GM12878 (cell line): ENCODE measurements at regions not wholly inside any gene's neighbourhood (a gene's known extent, or its start where the extent isn't known, plus 50 kb on each side); places are given as distances from the start of the nearest gene placed in this dataset.
A peak's percentile ranks its signal among the peaks of the same experiment; 100 is the strongest.

Experiments
- IKZF2 ChIP-seq, 2 experiments: fragments of 450-650 bp; IDR thresholded peaks; 2 replicates each; pipeline ENCODE4 v1.6.1; 2017; ENCODE audit warnings: mild to moderate bottlenecking in 2 of 2, moderate library complexity in 2 of 2
- IRF4 ChIP-seq: IDR thresholded peaks from 2 replicates; pipeline ENCODE4 v1.6.1; 2011; ENCODE audit warnings: low read depth, low read length
- JUNB ChIP-seq: IDR thresholded peaks from 2 replicates; pipeline ENCODE4 v1.6.1; 2016; ENCODE audit warnings: antibody characterized with exemption, mild to moderate bottlenecking
- JUND ChIP-seq: IDR thresholded peaks from 2 replicates; pipeline ENCODE4 v1.6.1; 2012; ENCODE audit warnings: low read depth, mild to moderate bottlenecking, low read length, improper control_type of control experiment, moderate library complexity
- MEF2A ChIP-seq: IDR thresholded peaks from 2 replicates; pipeline ENCODE4 v1.6.1; 2011; ENCODE audit warnings: low read depth, mild to moderate bottlenecking, low read length, moderate library complexity; ENCODE audit not compliant: insufficient read depth
- NFIC ChIP-seq: IDR thresholded peaks from 2 replicates; pipeline ENCODE4 v1.6.1; 2012; ENCODE audit warnings: low read depth, mild to moderate bottlenecking, inconsistent platforms, low read length, moderate library complexity
- POLR2AphosphoS5 ChIP-seq: IDR thresholded peaks from 2 replicates; pipeline ENCODE4 v1.6.1; 2011; ENCODE audit warnings: mild to moderate bottlenecking, low read length, inconsistent platforms
- RAD21 ChIP-seq: IDR thresholded peaks from 2 replicates; pipeline ENCODE4 v1.6.1; 2011; ENCODE audit warnings: mild to moderate bottlenecking, low read depth, low read length, moderate library complexity; ENCODE audit not compliant: insufficient read depth
- RAD51 ChIP-seq: fragments of 450-650 bp; IDR thresholded peaks from 2 replicates; pipeline ENCODE4 v1.6.1; 2016; ENCODE audit warnings: moderate library complexity, mild to moderate bottlenecking, inconsistent platforms
- RELA ChIP-seq: fragments of 450-650 bp; IDR thresholded peaks from 2 replicates; pipeline ENCODE4 v1.8.0; 2014; ENCODE audit warnings: borderline replicate concordance; ENCODE audit not compliant: partially characterized antibody
- TF ChIP-seq, protein P1 (sequence below): fragments of 450-650 bp; IDR thresholded peaks from 2 replicates; pipeline ENCODE4 v1.6.1; 2017; ENCODE audit warnings: mild to moderate bottlenecking, moderate library complexity
- TF ChIP-seq, protein P2 (sequence below): fragments of 450-650 bp; IDR thresholded peaks from 2 replicates; pipeline ENCODE4 v1.6.1; 2017; ENCODE audit warnings: low read depth, mild to moderate bottlenecking, moderate library complexity

DNA sequence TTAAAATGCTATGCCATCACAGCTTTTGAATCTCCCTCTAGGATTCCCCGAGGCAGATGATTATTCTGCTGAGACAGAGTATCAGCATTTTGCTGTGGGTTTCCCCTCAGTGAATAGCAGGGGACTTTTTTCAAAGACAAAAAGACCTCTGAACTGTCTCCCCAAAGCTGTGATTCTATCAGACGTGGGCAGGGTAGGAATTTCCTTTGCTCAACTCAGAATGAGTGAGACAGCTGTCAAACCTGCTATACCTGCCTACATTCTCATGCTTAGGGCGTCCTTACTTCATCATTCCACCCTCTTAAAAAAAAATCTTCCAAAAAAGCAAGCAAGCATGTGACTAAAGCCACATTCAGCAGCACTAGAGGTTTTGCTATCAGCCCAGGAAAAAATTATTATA is 147.6 kb upstream of the FAM83B start (continued):
- TF ChIP-seq NFIC (peak; percentile 66; the same call in 1 of the 2 replicates), IKZF2 (IDR thresholded peaks at IDR 0.05) (peak; percentile 40 to 52; a peak in 2 of 4 replicates), IRF4 (no peak), JUNB (peak; percentile 29; the same call in 1 of the 2 replicates), POLR2AphosphoS5 (no peak), JUND (no peak), MEF2A (no peak), RAD21 (no peak), RAD51 (0 out of 2 replicates have a peak, but pooled peaks have one; percentile 39), RELA (peak; percentile 20)
- TF ChIP-seq, protein P1, sequence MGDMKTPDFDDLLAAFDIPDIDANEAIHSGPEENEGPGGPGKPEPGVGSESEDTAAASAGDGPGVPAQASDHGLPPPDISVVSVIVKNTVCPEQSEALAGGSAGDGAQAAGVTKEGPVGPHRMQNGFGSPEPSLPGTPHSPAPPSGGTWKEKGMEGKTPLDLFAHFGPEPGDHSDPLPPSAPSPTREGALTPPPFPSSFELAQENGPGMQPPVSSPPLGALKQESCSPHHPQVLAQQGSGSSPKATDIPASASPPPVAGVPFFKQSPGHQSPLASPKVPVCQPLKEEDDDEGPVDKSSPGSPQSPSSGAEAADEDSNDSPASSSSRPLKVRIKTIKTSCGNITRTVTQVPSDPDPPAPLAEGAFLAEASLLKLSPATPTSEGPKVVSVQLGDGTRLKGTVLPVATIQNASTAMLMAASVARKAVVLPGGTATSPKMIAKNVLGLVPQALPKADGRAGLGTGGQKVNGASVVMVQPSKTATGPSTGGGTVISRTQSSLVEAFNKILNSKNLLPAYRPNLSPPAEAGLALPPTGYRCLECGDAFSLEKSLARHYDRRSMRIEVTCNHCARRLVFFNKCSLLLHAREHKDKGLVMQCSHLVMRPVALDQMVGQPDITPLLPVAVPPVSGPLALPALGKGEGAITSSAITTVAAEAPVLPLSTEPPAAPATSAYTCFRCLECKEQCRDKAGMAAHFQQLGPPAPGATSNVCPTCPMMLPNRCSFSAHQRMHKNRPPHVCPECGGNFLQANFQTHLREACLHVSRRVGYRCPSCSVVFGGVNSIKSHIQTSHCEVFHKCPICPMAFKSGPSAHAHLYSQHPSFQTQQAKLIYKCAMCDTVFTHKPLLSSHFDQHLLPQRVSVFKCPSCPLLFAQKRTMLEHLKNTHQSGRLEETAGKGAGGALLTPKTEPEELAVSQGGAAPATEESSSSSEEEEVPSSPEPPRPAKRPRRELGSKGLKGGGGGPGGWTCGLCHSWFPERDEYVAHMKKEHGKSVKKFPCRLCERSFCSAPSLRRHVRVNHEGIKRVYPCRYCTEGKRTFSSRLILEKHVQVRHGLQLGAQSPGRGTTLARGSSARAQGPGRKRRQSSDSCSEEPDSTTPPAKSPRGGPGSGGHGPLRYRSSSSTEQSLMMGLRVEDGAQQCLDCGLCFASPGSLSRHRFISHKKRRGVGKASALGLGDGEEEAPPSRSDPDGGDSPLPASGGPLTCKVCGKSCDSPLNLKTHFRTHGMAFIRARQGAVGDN: 0 out of 2 replicates have a peak, but pooled peaks have one; percentile 41
- TF ChIP-seq, protein P2, sequence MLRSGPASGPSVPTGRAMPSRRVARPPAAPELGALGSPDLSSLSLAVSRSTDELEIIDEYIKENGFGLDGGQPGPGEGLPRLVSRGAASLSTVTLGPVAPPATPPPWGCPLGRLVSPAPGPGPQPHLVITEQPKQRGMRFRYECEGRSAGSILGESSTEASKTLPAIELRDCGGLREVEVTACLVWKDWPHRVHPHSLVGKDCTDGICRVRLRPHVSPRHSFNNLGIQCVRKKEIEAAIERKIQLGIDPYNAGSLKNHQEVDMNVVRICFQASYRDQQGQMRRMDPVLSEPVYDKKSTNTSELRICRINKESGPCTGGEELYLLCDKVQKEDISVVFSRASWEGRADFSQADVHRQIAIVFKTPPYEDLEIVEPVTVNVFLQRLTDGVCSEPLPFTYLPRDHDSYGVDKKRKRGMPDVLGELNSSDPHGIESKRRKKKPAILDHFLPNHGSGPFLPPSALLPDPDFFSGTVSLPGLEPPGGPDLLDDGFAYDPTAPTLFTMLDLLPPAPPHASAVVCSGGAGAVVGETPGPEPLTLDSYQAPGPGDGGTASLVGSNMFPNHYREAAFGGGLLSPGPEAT: peak; percentile 70; the same call in 1 of the 2 replicates
